H1 (cell line): ENCODE measurements at regions not wholly inside any gene's neighbourhood (a gene's known extent, or its start where the extent isn't known, plus 50 kb on each side); places are given as distances from the start of the nearest gene placed in this dataset.

Source experiments
- CTCF ChIA-PET: fragments of 300-600 bp; sonication (Branson Sonifier 250); formaldehyde crosslinking; loops from one replicate; lab custom pipeline; 2021; ENCODE audit not compliant: partially characterized antibody; lab: Charles Lee
- POLR2A ChIA-PET: fragments of 300-600 bp; sonication (Branson Sonifier 250); formaldehyde crosslinking; loops from one replicate; lab custom pipeline; 2021; ENCODE audit warnings: inconsistent platforms; ENCODE audit not compliant: partially characterized antibody; lab: Charles Lee
- DNase-seq, 2 experiments: peaks; one replicate each; pipeline versions ENCODE4 v3.0.0 to v3.0.0-alpha.2; 2010 to 2022; ENCODE audit warnings: low spot score in 2 of 2, low read depth in 1 of 2, mixed read lengths in 1 of 2
- FAIRE-seq: peaks from 2 replicates; lab custom pipeline; 2011; peaks lifted over from hg19 to GRCh38; lab: Jason Lieb, UNC
- H2AFZ ChIP-seq: 2 replicates; pipeline ENCODE4 v1.8.1; 2012; ENCODE audit warnings: low read length, inconsistent platforms
- H2AK5ac ChIP-seq: 2 replicates; pipeline ENCODE4 v1.6.1; 2013; ENCODE audit warnings: low read depth, low read length
- H2BK120ac ChIP-seq: replicated peaks from 2 replicates; pipeline ENCODE3; 2013; ENCODE audit warnings: low read depth, low read length, inconsistent platforms
- H2BK12ac ChIP-seq: 2 replicates; pipeline ENCODE4 v1.6.1; 2013; ENCODE audit warnings: low read depth, low read length
- H2BK15ac ChIP-seq: 2 replicates; pipeline ENCODE4 v1.6.1; 2013; ENCODE audit warnings: low read length
- H2BK20ac ChIP-seq: 2 replicates; pipeline ENCODE4 v1.6.1; 2013; ENCODE audit warnings: low read length
- H2BK5ac ChIP-seq: 2 replicates; pipeline ENCODE4 v1.6.1; 2013; ENCODE audit warnings: low read depth, low read length
- H3K14ac ChIP-seq: 2 replicates; pipeline ENCODE4 v1.6.1; 2013; ENCODE audit warnings: inconsistent platforms; ENCODE audit not compliant: insufficient read length
- H3K18ac ChIP-seq: 2 replicates; pipeline ENCODE4 v1.6.1; 2013; ENCODE audit warnings: low read length; ENCODE audit errors: extremely low read depth
- H3K23ac ChIP-seq: 2 replicates; pipeline ENCODE4 v1.6.1; 2013; ENCODE audit warnings: inconsistent platforms; ENCODE audit not compliant: insufficient read length
- H3K23me2 ChIP-seq: 2 replicates; pipeline ENCODE4 v1.6.1; 2013; ENCODE audit warnings: low read depth, low read length
- H3K27ac ChIP-seq: 2 replicates; pipeline ENCODE4 v1.6.1; 2011; ENCODE audit warnings: low read depth, low read length, inconsistent platforms
- H3K27me3 ChIP-seq, 4 experiments: replicated peaks in 1 of 4; 1 replicate in 1 of 4; 2 replicates in 3 of 4; pipeline versions ENCODE4 v1.6.1 to v1.8.1; 2011 to 2013; ENCODE audit warnings: low read length in 3 of 4, mild to moderate bottlenecking in 3 of 4, inconsistent platforms in 2 of 4, mixed read lengths in 2 of 4, moderate library complexity in 1 of 4; ENCODE audit not compliant: control insufficient read depth in 3 of 4, insufficient read depth in 3 of 4; ENCODE audit errors: extremely low read depth in 1 of 4
- H3K36me3 ChIP-seq, 4 experiments: 2 replicates each; pipeline versions ENCODE4 v1.6.1 to v1.8.1; 2011 to 2013; ENCODE audit warnings: mild to moderate bottlenecking in 4 of 4, low read length in 3 of 4, moderate library complexity in 2 of 4, control low read depth in 1 of 4, inconsistent platforms in 1 of 4; ENCODE audit not compliant: insufficient read depth in 4 of 4, control insufficient read depth in 2 of 4
- H3K4ac ChIP-seq: replicated peaks from 2 replicates; pipeline ENCODE3; 2013; ENCODE audit warnings: low read length, low read depth, mixed read lengths, inconsistent platforms; ENCODE audit not compliant: insufficient read length
- H3K4me1 ChIP-seq, 4 experiments: replicated peaks in 1 of 4; 1 replicate in 1 of 4; 2 replicates in 3 of 4; pipeline versions ENCODE4 v1.6.1 to v1.8.1; 2011 to 2013; ENCODE audit warnings: low read length in 3 of 4, inconsistent platforms in 2 of 4, mixed read lengths in 1 of 4; ENCODE audit not compliant: insufficient read depth in 4 of 4, control insufficient read depth in 3 of 4
- H3K4me2 ChIP-seq, 2 experiments: 2 replicates each; pipeline versions ENCODE4 v1.6.1 to v1.8.1; 2011 to 2013; ENCODE audit warnings: low read depth in 2 of 2, low read length in 2 of 2, control low read depth in 1 of 2, inconsistent platforms in 1 of 2, mild to moderate bottlenecking in 1 of 2; ENCODE audit not compliant: insufficient read depth in 1 of 2
- H3K4me3 ChIP-seq, 4 experiments: fragments of 200-600, 300-600 bp in 1 of 4; sonication (generic), shearing (Covaris generic), sonication (Bioruptor Twin) in 1 of 4; 2 replicates each; pipeline versions ENCODE4 v1.5.1 to v1.8.1; 2011 to 2016; ENCODE audit warnings: low read length in 4 of 4, low read depth in 3 of 4, control low read depth in 2 of 4, inconsistent platforms in 2 of 4, mild to moderate bottlenecking in 2 of 4, mixed read lengths in 1 of 4, moderate library complexity in 1 of 4; ENCODE audit not compliant: insufficient read depth in 2 of 4; ENCODE audit errors: extremely low read depth in 1 of 4
- H3K56ac ChIP-seq: replicated peaks from 2 replicates; pipeline ENCODE3; 2013; ENCODE audit warnings: low read depth, mild to moderate bottlenecking, mixed read lengths, low read length, inconsistent platforms; ENCODE audit not compliant: insufficient read length
- H3K79me1 ChIP-seq: 2 replicates; pipeline ENCODE4 v1.6.1; 2013; ENCODE audit warnings: low read depth, low read length, control low read depth
- H3K79me2 ChIP-seq, 2 experiments: 2 replicates each; pipeline versions ENCODE4 v1.6.1 to v1.8.1; 2012 to 2013; ENCODE audit warnings: low read length in 2 of 2, mild to moderate bottlenecking in 2 of 2, inconsistent platforms in 1 of 2; ENCODE audit not compliant: insufficient read depth in 2 of 2, control insufficient read depth in 1 of 2
- H3K9ac ChIP-seq, 4 experiments: replicated peaks in 1 of 4; 1 replicate in 1 of 4; 2 replicates in 3 of 4; pipeline versions ENCODE4 v1.6.1 to v1.8.1; 2011 to 2013; ENCODE audit warnings: low read depth in 3 of 4, low read length in 3 of 4, control low read depth in 2 of 4, mild to moderate bottlenecking in 2 of 4, moderate library complexity in 2 of 4, inconsistent platforms in 1 of 4; ENCODE audit errors: extremely low read depth in 1 of 4
- H3K9me3 ChIP-seq, 2 experiments: 2 replicates each; pipeline versions ENCODE4 v1.6.1 to v1.8.1; 2012 to 2013; ENCODE audit warnings: mild to moderate bottlenecking in 2 of 2, moderate library complexity in 2 of 2, control low read depth in 1 of 2, inconsistent platforms in 1 of 2, low read depth in 1 of 2, low read length in 1 of 2, mixed read lengths in 1 of 2; ENCODE audit not compliant: insufficient read depth in 2 of 2
- H4K20me1 ChIP-seq, 2 experiments: replicated peaks in 1 of 2; 2 replicates each; pipeline versions ENCODE3 to v1.8.1; 2011 to 2013; ENCODE audit warnings: inconsistent platforms in 2 of 2, low read length in 2 of 2, mild to moderate bottlenecking in 1 of 2; ENCODE audit not compliant: insufficient read depth in 2 of 2, control insufficient read depth in 1 of 2
- H4K5ac ChIP-seq: 2 replicates; pipeline ENCODE4 v1.6.1; 2013; ENCODE audit warnings: low read length, low read depth, mixed read lengths, inconsistent platforms; ENCODE audit not compliant: insufficient read length
- H4K8ac ChIP-seq: 2 replicates; pipeline ENCODE4 v1.8.0; 2013; ENCODE audit warnings: mild to moderate bottlenecking, moderate library complexity, low read length, inconsistent platforms; ENCODE audit not compliant: insufficient read depth; ENCODE audit errors: extremely low read depth
- H4K91ac ChIP-seq: replicated peaks from 2 replicates; pipeline ENCODE3; 2013; ENCODE audit warnings: low read length, mixed read lengths, inconsistent platforms; ENCODE audit not compliant: insufficient read length
- JUND ChIP-seq: IDR thresholded peaks from 2 replicates; pipeline ENCODE4 v1.6.1; 2011; ENCODE audit warnings: mild to moderate bottlenecking, improper control_type of control experiment, low read length
- SAP30 ChIP-seq: fragments of 300-600 bp; sonication (generic); IDR thresholded peaks from 2 replicates; pipeline ENCODE4 v1.7.1; 2012; ENCODE audit warnings: low read length, moderate library complexity, mild to moderate bottlenecking, inconsistent platforms; ENCODE audit not compliant: insufficient read depth, insufficient replicate concordance
- SP2 ChIP-seq: IDR thresholded peaks from 2 replicates; pipeline ENCODE4 v1.6.1; 2012; ENCODE audit warnings: mild to moderate bottlenecking, low read length, inconsistent platforms
- TAF7 ChIP-seq: optimal IDR thresholded peaks from 2 replicates; pipeline ENCODE3; 2011; ENCODE audit warnings: low read depth, mild to moderate bottlenecking, inconsistent platforms, low read length, moderate library complexity, borderline replicate concordance
- USF2 ChIP-seq: IDR thresholded peaks from 2 replicates; pipeline ENCODE4 v1.6.1; 2011; ENCODE audit warnings: low read length, improper control_type of control experiment
- WGBS, 2 experiments: shearing (Covaris generic) in 1 of 2; methylation state at CpG; one replicate each; pipeline versions ENCODE4 v1.1.6 to v1.1.7; 2013 to 2015; ENCODE audit warnings: low lambda C conversion rate in 2 of 2, mixed read lengths in 2 of 2, inconsistent platforms in 1 of 2, low coverage in 1 of 2, missing lambda C conversion rate in 1 of 2; ENCODE audit not compliant: insufficient replicate concordance in 2 of 2, insufficient coverage in 1 of 2, insufficient read length in 1 of 2; ENCODE audit errors: extremely low coverage in 1 of 2, missing lambda C conversion rate in 1 of 2; 5-methylcytosine and 5-hydroxymethylcytosine counted together

- Histone ChIP-seq H2AK5ac (no peak overlapping the region), H2BK5ac (no peak overlapping the region), H3K79me1 (no peaks in the 10 kb centered on the region), H3K4me1 (peaks cover 0 to 3% (median 0%) of the 10 kb centered on the region in 4 experiments; a peak in 1 of 7 replicates), H2BK15ac (no peak overlapping the region), H2BK12ac (no peak overlapping the region), H3K9ac (no peak overlapping the region), H2AFZ (no peak overlapping the region), H3K9me3 (no peaks in the 10 kb centered on the region), H3K27ac (no peak overlapping the region; the same call in 1 of the 2 replicates), H4K20me1 (no peaks in the 10 kb centered on the region), H3K4ac (no peak overlapping the region), H4K5ac (no peak overlapping the region), H3K4me3 (no peak overlapping the region), H4K8ac (no peak overlapping the region), H3K36me3 (no peaks in the 10 kb centered on the region), H2BK120ac (no peak overlapping the region), H3K79me2 (no peaks in the 10 kb centered on the region), H4K91ac (no peak overlapping the region), H3K23me2 (no peaks in the 10 kb centered on the region; the same call in 1 of the 2 replicates), H3K23ac (no peak overlapping the region), H3K18ac (no peak overlapping the region), H3K56ac (no peak overlapping the region), H3K14ac (no peak overlapping the region), H2BK20ac (no peak overlapping the region), H3K27me3 (0 out of 7 replicates have a peak, but pooled peaks cover 0 to 3% (median 0%) of the 10 kb centered on the region in 4 experiments), H3K4me2 (no peak overlapping the region)
- FAIRE-seq (no peak), DNase-seq (no peak)
- TF ChIP-seq JUND (no peak), SAP30 (no peak), TAF7 (no peak), SP2 (no peak), USF2 (no peak)
- ChIA-PET CTCF (interaction anchor here (1.1 to 1.9 kb wide), 5 partner anchors 18 to 198 kb away, joined by 3 to 7 read pairs (median 4); no protein-coding TSS in a partner anchor), POLR2A (interaction anchor here (1.4 kb wide), 1 partner anchor 187 kb away, joined by 4 read pairs; the partner anchor contains the start of gene ID2)
- WGBS, 2 experiments, result 85% methylated on average over 3 of the region's 3 CpGs; no CpG with 5 or more reads in 1 of the 2 experiments
Observed at GRCh38 chr2:8494589-8494988, 187.3 kb upstream of the ID2 start.
